PC-3 (cell line): ENCODE measurements at regions not wholly inside any gene's neighbourhood (a gene's known extent, or its start where the extent isn't known, plus 50 kb on each side); places are given as distances from the start of the nearest gene placed in this dataset.

ENCODE experiments used
- CTCF ChIP-seq: fragments of 300-600 bp; sonication (generic); conservative IDR thresholded peaks from 2 replicates; pipeline ENCODE4 v1.5.1; 2017; ENCODE audit warnings: antibody characterized with exemption, low read depth, mild to moderate bottlenecking, low read length
- EZH2 ChIP-seq: fragments of 300-600 bp; sonication (generic); IDR thresholded peaks from one replicate; pipeline ENCODE4 v1.6.1; 2017; ENCODE audit warnings: antibody characterized with exemption, mild to moderate bottlenecking, low read length; ENCODE audit not compliant: unreplicated experiment

- no peak for TF ChIP-seq EZH2
- no peak for TF ChIP-seq CTCF
Measured at GRCh38 chr3:79885407-79885806, 117.6 kb upstream of the ROBO1 start.
